ENCODE measurements at regions not wholly inside any gene's neighbourhood (a gene's known extent, or its start where the extent isn't known, plus 50 kb on each side); places are given as distances from the start of the nearest gene placed in this dataset.

- DNase-seq: no peak
- Histone ChIP-seq H3K36me3 (ENCODE audit: low read depth, missing control alignments) (no peaks in the 10 kb centered on the region), H3K9me3 (no peaks in the 10 kb centered on the region), H3K4me3 (no peak overlapping the region), H3K27ac (no peak overlapping the region), H3K4me1 (no peaks in the 10 kb centered on the region), H3K27me3 (no peaks in the 10 kb centered on the region)
- intact Hi-C loops (cut with DNase I; ENCODE audit: low total_unique reads): no loop called here
- 91 to 96% methylated on average over 2 of the region's 2 CpGs for WGBS, 2 donors
- TF ChIP-seq, protein P1, sequence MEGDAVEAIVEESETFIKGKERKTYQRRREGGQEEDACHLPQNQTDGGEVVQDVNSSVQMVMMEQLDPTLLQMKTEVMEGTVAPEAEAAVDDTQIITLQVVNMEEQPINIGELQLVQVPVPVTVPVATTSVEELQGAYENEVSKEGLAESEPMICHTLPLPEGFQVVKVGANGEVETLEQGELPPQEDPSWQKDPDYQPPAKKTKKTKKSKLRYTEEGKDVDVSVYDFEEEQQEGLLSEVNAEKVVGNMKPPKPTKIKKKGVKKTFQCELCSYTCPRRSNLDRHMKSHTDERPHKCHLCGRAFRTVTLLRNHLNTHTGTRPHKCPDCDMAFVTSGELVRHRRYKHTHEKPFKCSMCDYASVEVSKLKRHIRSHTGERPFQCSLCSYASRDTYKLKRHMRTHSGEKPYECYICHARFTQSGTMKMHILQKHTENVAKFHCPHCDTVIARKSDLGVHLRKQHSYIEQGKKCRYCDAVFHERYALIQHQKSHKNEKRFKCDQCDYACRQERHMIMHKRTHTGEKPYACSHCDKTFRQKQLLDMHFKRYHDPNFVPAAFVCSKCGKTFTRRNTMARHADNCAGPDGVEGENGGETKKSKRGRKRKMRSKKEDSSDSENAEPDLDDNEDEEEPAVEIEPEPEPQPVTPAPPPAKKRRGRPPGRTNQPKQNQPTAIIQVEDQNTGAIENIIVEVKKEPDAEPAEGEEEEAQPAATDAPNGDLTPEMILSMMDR (IDR thresholded peaks at IDR 0.05): no peak
- no peak for TF ChIP-seq POLR2A (IDR thresholded peaks at IDR 0.05)
These were observed 983.7 kb downstream of the SUCLG1 start for GRCh38 chr2:83475371-83475770.

- H3K27ac ChIP-seq: no peak overlapping the region
- no peaks in the 10 kb centered on the region for H3K9me3 ChIP-seq
- DNase-seq: no peak
- no peak overlapping the region for H3K4me3 ChIP-seq
- intact Hi-C loops (cut with DNase I; ENCODE audit: low total_unique reads): no loop called here
- WGBS, 2 donors: 35 to 40% methylated on average over 1 of the region's 1 CpG
- H3K27me3 ChIP-seq: no peaks in the 10 kb centered on the region
- H3K36me3 ChIP-seq (ENCODE audit: low read depth, missing control alignments): no peaks in the 10 kb centered on the region
- no peaks in the 10 kb centered on the region for H3K4me1 ChIP-seq
- TF ChIP-seq, protein P1 (IDR thresholded peaks at IDR 0.05): no peak
- TF ChIP-seq POLR2A (IDR thresholded peaks at IDR 0.05): no peak
These were observed 987.4 kb downstream of the SUCLG1 start for GRCh38 chr2:83471655-83472054.

DNA sequence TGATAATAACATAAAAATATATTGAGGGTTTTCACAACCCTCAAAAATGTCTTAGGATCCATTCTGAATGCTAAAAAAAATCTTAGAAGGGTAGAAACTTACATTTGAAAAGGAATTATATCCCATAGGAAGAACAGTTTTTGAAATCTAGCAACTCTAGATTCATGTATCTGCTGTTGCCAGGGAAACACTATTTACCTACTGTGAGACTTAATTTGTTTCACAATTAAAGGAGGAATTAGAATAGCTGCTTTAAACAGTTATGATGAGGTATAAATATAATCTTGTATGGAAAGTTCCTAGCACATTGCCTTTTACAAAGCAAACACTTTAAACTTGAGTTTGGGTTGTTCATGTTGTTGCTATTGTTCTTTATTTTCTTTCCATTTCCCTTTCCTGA, 988.2 kb downstream of the SUCLG1 start:
- H3K27me3 ChIP-seq: no peaks in the 10 kb centered on the region
- no peaks in the 10 kb centered on the region for H3K4me1 ChIP-seq
- no peak for DNase-seq
- H3K27ac ChIP-seq: no peak overlapping the region
- H3K36me3 ChIP-seq (ENCODE audit: low read depth, missing control alignments): no peaks in the 10 kb centered on the region
- intact Hi-C loops (cut with DNase I; ENCODE audit: low total_unique reads): no loop called here
- no peaks in the 10 kb centered on the region for H3K9me3 ChIP-seq
- TF ChIP-seq, protein P1 (IDR thresholded peaks at IDR 0.05): no peak
- H3K4me3 ChIP-seq: no peak overlapping the region

DNA sequence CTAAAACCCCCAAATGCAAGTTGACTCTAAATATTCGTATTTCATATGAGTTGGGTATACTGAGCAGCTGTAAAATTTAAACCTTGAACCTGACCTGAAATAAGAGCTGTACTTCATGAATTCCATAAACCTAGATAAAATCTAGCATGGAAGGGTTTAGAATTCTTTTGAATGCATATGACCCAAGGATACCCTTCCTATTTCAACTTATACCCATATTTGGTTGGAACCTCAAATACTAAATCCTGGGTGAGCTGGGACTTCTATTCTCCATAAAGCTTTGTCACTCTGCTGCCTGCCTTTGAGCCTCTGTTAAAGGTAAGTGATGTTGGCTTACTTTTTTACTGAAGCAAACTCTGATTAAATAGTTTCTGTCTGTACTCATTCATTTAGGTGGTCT, 994.6 kb downstream of the SUCLG1 start:
- DNase-seq: no peak
- H3K27me3 ChIP-seq: no peaks in the 10 kb centered on the region
- no peak overlapping the region for H3K27ac ChIP-seq
- no peak overlapping the region for H3K4me3 ChIP-seq
- intact Hi-C loops (cut with DNase I; ENCODE audit: low total_unique reads): no loop called here
- H3K9me3 ChIP-seq: no peaks in the 10 kb centered on the region
- H3K4me1 ChIP-seq: no peaks in the 10 kb centered on the region
- WGBS, 2 donors: 76 to 81% methylated on average over 1 of the region's 1 CpG
- H3K36me3 ChIP-seq (ENCODE audit: low read depth, missing control alignments): no peaks in the 10 kb centered on the region
- TF ChIP-seq, protein P1 (IDR thresholded peaks at IDR 0.05): no peak
- TF ChIP-seq POLR2A (IDR thresholded peaks at IDR 0.05): no peak

- H3K27ac ChIP-seq: no peak overlapping the region
These were observed 996.2 kb downstream of the SUCLG1 start for GRCh38 chr2:83462881-83463280.

More at GRCh38 chr2:83462881-83463280, 996.2 kb downstream of the SUCLG1 start:
- H3K27me3 ChIP-seq: no peaks in the 10 kb centered on the region
- no peaks in the 10 kb centered on the region for H3K9me3 ChIP-seq
- no peaks in the 10 kb centered on the region for H3K36me3 ChIP-seq (ENCODE audit: low read depth, missing control alignments)
- H3K4me3 ChIP-seq: no peak overlapping the region
- intact Hi-C loops (cut with DNase I; ENCODE audit: low total_unique reads): no loop called here
- TF ChIP-seq, protein P1 (IDR thresholded peaks at IDR 0.05): no peak
- no peak for TF ChIP-seq POLR2A (IDR thresholded peaks at IDR 0.05)
- DNase-seq: no peak
- H3K4me1 ChIP-seq: no peaks in the 10 kb centered on the region

Data from testis (tissue), 2 donors.